Activated T-cell treated with anti-CD3 and anti-CD28 coated beads, Interleukin-2, amount 50 U/mL, for 48 hours (primary cell): ENCODE measurements at regions not wholly inside any gene's neighbourhood (a gene's known extent, or its start where the extent isn't known, plus 50 kb on each side); places are given as distances from the start of the nearest gene placed in this dataset.

ENCODE experiments used
- DNase-seq, 2 experiments: peaks; one replicate each; pipeline ENCODE4 v3.0.0-alpha.2; 2020

DNA sequence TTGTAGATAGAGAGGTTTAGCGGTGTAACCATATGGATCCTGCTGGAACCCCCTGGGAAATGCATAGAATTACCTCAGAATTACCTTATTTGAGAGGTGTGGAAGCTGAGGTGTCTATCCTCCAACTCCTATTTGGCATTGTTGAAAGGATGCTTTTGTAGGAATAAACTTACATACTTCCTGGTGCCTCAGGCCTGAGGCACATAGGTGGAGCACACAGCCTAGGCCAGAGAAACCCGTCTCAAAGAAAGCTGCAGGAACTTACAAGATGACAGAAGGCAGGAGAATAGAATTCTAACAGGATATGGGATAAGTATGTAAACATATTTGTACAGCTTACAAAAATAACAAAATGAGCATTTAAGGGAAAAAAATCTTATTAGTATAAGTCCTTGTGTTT lies 1507.2 kb upstream of the ZEB2 start:
- no peak for DNase-seq

DNA sequence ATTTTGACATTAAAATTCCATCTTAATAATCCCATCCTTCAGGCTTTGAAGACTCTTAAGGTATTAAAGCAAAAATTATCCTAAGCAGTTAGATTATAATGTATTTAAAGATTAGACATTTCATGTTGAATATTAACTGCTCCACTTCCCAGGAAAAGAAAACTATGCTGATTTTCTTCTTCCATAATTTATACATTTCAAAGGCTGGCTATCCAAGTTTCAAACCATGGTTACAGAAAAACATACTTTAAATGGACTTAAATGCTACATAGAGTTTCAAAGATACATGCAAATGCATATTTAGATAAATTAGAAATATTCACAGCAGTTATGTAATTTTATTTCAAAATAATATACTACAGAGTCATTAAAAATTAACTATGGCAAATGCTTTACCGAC lies 1505.6 kb upstream of the ZEB2 start:
- DNase-seq: no peak

GRCh38 chr2:146024212-146024743 lies 1504.4 kb upstream of the ZEB2 start:
- DNase-seq: no peak

- DNase-seq: no peak
Measured at GRCh38 chr2:146004462-146004861, 1484.5 kb upstream of the ZEB2 start.

DNA sequence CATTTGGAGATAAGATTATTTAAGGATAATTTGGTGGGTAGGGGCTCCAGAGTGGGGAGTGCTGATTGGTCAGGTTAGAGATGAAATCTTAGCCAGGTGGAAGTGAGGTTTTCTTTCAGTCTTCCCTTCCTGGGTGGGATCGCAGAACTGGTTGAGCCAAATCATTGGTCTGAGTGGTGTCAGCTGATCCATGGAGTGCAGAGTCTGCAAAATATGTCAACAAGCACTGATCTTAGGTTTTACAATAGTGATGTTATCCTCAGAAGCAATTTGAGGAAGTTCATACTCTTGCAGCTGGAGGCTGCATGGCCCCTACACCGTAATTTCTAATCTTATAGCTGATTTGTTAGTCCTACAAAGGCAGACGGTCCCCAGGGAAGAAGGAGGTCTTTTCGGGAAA lies 1483.4 kb upstream of the ZEB2 start:
- no peak for DNase-seq

GRCh38 chr2:145994910-145995309 lies 1475.0 kb upstream of the ZEB2 start:
- DNase-seq: no peak

- no peak for DNase-seq
Measured at GRCh38 chr2:145992572-145992971, 1472.7 kb upstream of the ZEB2 start.

DNA sequence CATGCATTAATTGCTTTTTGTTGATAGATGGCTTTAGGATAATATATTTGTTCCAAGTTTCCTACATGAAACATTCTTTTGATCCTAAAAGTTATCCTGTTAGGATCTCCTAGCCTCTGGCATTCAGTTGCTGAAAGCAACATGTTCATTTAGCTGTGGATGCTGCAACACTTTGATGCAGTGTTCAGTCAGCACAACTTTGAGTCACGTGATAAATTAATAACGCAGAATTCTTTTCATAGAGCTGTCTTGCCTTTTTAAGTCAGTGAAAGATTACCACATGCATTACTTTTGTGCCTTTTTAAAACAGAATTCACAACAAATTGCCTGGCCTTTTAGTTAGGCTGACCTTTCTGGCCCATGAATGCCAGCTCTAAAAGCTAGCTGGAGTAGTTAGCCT lies 1467.9 kb upstream of the ZEB2 start:
- DNase-seq: no peak

- no peak for DNase-seq
Measured at GRCh38 chr2:145985517-145985916, 1465.6 kb upstream of the ZEB2 start.

- DNase-seq: no peak
Measured at GRCh38 chr2:145984580-145984979, 1464.7 kb upstream of the ZEB2 start.

GRCh38 chr2:145980318-145980717 lies 1460.4 kb upstream of the ZEB2 start:
- DNase-seq: no peak

DNA sequence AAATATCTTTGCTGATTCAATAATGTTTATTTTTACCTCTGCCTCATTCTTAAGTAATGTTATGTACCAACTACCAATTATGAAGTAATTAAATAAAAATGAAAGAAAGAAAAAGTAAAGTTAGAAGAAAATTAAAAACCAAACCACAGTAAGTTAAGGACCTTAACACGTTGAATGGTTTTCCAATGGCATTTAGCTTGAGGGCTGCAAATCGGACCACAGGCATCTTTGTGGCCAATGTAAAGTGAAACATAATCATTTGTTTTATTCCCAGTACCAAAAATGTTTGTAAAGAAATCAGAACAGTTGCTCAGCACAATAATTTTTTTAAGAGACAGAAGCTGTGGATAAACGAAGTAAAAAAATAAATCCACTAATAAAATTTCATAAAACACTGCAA lies 1455.5 kb upstream of the ZEB2 start:
- no peak for DNase-seq

DNA sequence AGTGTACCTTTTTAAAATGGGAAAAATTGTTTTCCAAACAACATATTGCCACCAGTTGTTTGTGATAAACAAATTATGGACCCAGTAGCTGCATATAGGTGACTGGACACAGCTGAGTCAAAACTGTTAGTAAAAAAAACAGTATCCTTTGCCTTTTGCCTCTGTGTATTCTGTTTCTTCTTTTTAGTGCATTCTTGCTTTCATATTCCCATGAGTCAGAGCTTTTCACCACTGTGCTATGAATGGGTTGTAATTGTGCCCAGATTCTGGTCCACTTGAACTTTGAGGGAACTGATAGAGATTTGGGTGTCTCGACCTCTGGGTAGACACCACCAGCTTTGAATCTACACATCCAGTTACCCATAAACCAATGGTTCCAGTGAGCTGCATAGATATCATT lies 1441.9 kb upstream of the ZEB2 start:
- no peak for DNase-seq

- DNase-seq: no peak
Measured at GRCh38 chr2:145960479-145961163, 1440.7 kb upstream of the ZEB2 start.

GRCh38 chr2:145958611-145959010 lies 1438.7 kb upstream of the ZEB2 start:
- DNase-seq: no peak

DNA sequence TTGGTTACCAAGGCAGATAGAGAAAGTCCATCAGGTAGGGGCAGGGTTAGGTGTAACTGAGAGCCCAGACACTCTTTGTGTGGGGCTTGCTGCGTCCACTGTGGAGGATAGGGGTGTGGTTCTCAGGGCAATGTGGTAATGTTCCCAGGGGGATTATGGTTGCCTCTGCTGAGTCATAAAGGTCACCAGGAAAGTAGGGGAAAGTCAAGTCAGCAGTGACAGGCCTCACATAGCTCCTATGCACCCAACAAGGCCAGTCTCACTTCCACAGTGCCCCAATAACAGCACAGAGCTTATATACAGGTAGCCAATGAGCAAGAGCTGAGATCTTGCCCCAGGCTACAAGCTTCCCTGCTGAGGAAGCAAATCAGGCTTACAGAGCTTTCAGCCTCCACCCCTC lies 1438.0 kb upstream of the ZEB2 start:
- no peak for DNase-seq

DNA sequence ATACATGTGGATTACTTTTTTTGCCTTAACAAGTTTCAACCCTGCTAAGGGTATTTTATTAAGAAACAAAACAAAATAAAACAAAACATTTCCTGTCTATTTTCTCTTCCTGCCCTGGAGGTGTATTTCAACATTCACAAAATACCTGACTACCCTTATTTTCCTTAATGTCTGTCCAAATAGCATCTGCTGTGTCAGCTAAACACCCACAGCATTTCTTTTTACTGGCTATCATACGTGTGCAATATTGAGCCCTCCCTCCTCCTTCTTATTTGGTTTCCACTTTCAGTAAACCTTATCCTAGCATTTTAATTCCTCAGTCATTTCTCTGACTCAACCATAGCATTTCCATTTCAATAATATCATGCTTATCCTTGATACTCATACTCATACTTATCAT lies 1420.0 kb upstream of the ZEB2 start:
- DNase-seq: no peak

DNA sequence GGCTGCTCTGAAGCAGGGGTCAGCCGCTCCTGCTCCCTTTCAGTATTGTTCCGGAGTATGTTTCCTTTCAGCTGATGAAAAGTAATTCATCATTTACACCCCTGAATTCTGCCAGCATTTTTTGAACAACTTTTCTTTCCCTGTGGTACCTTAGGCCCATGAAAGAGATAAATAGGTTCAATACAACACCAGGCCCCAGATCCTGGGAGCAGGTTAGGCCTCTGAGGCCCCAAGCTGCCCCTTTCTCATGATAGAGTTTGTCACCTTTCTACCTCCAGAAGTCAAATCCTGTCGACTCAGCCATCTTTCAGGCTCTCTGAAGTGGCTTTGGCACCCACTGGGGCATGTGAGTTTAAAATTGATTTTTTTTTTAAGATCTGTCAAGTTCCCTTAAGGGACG lies 1415.1 kb upstream of the ZEB2 start:
- no peak for DNase-seq

- DNase-seq: no peak
Measured at GRCh38 chr2:145931781-145932395, 1412.0 kb upstream of the ZEB2 start.

DNA sequence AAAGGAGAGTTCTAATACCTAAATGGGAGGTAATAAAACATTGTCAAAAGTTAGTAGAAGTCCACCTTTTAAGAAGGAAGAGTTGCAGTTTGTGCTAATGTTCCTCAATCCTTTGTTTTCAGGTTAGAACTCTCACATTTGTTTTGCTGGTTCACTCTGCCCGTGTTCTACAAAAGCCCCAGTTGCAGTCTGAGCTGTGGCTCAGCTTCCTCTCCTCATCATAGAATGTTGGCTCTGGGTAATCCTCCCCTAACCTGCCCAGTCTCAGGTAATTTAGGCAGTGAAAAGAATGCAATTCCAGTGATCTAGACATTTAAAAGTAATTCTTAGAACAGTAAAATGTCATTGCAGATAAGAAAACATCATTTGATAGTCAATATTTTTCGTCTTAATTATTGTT lies 1410.4 kb upstream of the ZEB2 start:
- DNase-seq: no peak

DNA sequence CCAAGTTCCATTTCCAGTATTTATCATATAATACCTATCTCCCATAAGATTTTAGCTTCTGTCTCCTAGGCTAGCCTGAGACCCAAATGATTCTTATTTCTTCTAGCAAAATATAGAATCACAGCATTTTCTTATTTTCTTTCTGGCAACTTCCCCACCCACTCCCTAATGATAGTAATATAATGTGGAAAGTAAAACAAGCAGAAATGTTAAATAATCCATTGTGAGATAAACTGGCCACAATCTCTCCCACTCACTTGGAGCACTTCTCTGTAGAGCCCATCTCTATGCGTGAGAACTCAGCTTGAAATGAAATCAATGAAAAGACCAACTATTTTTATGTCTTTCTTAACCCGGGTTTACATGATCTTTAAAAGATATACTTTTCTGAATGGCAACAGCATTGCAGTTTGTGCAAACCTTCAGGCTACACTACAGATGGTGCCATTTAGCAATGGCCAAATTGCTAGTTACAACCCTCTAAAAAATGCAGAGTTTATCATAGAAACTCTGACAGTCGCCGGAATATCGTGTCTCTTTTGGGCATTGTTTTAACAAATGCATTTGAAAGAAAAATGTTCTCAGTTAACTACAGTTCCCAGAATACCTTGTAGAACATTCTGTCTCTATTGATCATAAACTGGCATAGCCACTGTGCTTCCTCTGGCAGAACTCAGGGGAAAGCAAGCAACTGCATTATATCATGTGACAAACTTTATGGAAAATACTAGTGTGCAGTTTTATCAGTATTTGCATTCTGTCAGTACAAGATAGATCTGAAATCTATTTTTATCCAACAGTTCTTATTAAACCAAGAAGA lies 1407.4 kb upstream of the ZEB2 start:
- no peak for DNase-seq

GRCh38 chr2:145925591-145925990 lies 1405.7 kb upstream of the ZEB2 start:
- no peak for DNase-seq

DNA sequence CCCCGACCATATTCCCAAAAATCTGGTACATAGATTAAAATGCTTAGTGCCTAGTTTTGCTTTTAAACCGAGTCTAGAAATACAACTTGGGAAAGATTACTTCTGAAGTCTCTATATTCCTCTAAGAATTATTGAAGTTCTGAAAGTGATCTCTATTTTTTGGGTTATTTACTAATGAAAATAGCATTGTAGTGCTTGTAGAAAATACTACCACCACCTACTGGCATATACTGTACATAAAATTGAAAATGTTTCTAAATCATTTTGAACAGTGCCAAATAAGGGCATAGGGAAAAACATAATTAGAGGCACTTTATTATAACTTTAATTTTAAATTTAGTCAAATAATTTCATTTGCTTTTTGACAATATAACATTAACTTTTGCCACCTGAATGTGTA lies 1399.6 kb upstream of the ZEB2 start:
- DNase-seq: no peak

GRCh38 chr2:145918951-145919350 lies 1399.0 kb upstream of the ZEB2 start:
- DNase-seq: no peak
